HG03460 (cell line): ENCODE measurements at regions not wholly inside any gene's neighbourhood (a gene's known extent, or its start where the extent isn't known, plus 50 kb on each side); places are given as distances from the start of the nearest gene placed in this dataset.

Experiments
- ATAC-seq: cut with Tn5 transposase; IDR thresholded peaks from one replicate; pipeline ENCODE4 v1.9.1; 2021; ENCODE audit not compliant: unreplicated experiment

DNA sequence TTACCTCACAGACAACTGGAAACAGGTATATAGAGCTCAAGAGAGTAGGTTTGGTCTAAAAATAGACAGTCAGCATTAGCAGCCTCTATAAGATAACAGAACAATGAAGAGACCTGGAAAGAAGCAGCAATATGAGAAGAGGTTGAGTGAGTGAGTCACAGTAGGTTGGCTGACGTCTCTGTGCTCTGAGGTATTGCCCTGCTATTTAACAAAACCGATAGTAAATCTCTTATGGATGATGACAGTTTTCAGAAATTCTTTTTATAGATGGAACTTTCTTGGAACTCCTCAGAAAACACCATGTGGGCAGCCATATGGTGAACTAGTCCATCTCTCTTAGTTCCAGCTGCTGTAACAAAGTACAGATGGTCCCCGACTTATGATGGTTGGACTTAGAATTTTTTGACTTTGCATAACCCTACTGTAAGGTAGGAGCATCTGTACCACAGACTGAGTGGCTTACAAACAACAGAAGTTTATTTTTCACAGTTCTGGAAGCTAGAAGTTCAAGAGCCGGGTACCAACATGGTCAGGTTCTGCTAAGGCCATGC, 123.5 kb downstream of the MBD2 start:
- ATAC-seq: no peak

DNA sequence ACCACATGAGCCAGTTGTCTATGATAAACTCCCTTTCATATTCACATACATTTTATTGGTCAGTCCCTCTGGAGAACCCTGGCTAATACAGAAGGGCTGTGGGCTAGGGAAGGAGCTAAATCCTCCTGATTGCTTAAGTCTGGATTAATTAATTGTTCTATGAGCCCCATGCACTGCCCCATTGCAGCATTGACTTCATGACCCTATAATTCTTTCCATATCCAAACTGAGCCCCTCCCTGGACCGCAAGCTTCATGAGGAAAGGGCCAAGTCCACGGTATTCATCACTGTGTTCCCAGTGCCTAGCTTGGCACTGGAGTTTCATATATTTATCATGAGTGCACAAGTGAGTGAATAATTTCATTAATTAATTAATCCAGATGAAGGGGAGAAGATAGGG, 124.0 kb downstream of the MBD2 start:
- no peak for ATAC-seq

DNA sequence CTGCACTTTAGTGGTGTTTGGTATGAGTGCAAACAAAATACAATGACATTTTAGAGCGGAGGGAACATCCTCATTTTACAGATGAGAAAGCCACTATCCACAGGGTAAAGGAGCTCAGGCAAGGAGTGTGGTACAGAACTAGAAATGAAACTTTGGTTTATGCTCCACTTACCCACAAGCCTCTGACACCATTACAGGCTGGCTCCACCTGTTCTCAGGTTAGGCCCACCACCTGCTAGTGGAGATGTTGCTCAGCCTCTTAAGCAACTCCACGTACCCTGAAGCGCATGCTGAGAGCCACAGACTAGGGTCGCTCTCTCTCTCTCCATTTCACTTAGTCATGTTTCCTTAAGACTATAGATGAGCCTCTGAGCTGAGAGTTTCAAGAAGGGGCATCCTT, 130.0 kb downstream of the MBD2 start:
- ATAC-seq: peak; percentile 71

DNA sequence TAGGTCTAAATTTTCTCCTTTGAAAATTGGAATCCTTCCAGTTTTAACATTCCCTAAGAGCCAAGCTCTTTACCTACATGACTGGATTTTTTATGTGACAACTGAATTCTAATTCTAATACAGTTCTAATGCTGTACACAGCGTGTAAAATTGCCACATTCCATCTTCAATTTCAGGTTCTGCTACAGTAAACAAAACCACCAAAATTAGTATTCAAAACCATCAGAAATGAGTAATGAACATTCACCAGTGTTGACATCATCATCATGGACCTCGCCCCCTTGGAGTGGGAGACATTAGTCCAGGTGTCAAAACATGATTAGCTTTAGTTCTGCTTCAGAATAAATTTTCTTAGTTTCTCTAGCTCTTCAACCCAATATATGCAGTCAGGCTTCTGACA, 133.6 kb downstream of the MBD2 start:
- ATAC-seq: no peak

DNA sequence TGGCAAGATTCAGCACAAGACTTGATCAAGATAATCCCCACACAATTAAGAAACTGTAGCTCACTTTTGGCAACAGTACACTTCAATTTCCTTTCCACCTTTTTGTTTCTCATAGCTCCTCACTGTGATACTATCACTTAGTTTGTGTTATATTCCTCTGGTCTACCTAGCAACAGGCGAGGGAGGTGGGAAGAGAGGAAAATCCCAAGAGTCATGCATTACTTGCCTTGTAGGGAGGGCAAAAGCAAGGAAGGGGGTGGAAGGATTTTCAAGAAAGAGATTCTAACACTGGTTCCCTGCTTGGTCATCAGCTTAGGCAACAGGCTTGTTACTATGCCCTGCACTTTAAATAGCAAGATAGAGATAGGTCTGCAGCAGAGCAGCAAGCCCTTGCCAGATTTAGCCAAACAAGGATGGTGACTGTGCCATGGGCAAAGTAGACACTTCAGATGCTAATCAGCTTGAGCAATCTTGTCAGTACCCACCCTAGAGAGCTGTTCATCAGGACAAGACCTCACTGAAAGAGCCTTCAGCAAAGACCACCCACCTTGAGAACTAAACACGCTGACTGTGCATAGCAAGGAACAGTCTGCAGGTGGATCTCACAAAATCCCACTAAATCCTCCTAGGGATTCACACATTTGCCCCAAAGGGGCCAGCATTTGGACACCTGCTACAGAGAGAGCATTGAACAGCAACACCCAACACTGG, 134.6 kb downstream of the MBD2 start:
- ATAC-seq: no peak

DNA sequence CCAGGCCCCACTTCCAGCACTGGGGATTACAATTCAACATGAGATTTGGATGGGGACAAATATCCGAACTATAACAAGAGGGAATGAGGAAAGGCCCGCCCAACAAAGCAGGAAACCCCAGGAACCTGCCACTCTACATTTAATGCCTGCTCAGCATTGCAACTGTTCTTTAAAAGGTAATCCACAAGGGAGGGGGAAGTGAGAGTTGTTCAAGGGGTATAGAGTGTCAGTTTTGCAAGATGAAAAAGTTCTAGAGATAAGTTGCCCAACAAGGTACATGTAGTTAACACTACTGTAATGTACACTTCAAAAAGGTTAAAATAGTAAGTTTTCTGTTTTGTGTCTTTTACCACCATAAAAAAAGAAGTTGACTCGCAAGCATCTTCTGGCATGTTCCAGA, 137.6 kb downstream of the MBD2 start:
- no peak for ATAC-seq

DNA sequence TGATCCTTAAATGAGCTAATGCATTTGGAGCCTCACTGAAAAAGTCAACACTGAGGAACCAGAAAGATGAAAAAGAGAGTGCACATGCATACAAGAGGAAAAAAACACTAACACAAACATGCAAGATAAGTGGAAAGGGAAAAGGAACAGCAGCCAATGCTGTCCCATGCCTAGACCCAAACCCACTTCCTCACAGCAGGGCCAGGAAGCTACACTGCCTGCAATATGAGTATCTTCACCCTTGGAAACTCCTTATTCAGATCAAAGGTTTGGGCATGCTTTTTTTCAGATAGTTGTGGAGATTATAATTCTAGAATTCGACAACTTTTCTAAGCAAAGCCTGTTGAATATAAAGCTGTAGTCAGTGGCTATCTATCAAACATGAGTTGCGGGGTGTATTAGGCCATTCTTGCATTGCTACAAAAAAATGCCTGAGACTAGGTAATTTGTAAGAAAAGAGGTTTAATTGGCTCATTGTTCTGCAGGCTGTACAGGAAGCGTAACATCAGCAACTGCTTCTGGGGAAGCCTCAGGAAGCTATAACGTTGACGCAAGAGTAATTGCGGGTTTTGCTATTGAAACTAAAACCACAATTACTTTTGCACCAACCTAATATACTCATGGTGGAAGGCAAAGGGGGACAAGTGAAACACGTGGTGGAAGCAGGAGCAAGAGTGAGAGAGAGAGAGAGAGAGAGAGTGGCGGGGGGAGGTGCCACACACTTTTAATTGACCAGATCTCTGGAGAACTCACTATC, 138.2 kb downstream of the MBD2 start:
- ATAC-seq: no peak

DNA sequence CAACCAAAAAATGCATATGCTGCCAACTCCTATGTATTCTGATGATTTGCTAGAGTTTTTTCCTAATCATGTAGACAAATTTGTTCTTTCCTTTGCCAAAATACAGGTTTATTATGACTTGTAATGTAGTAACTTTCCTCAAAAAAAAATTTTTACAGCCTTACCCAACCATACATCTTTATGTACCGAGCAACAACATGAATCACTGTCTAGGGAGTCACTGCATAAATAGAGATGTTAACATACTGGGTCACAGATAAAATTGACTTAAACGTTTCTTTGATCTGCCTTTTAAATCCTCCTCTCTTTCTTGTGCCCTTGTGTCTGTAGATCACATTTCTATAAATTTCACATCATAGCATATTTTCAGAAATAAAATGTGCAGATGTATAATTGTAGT, 143.6 kb downstream of the MBD2 start:
- ATAC-seq: no peak

DNA sequence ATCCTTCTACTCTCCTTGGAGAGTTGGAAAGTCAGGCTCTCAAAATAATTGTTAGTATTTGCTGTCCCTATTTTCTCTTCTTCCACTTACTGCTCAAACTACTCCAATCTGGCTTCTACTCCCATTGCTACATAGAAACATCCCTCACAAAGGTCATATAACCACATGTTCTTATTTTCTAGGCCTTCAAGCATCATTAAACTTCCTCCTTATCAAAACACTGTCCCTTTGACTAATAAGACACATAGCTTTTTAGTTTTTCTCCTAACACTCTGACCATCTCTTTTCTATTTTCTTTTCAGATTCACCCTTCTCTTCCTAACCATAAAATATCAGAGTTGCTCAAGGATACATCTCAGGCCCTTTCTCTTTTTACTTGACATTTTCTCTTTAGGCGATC, 148.3 kb downstream of the MBD2 start:
- no peak for ATAC-seq

DNA sequence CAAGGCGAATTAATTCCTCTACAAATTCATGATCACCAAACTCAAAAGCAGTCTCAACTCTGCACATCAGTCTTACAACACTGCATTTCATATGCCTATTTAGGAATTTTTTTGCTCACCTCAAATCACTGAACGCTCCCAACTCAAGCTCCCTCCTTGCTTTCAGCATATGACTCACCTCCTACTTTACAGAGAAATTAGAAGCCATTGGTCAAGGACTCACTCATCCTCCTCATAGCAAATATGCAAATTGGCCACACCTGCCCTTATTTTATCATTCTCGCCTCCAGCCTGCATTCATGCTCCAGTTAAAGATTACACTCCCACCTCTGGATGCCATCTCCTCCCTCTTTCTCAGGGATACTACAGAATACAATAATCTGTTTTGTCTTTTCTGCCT, 148.8 kb downstream of the MBD2 start:
- no peak for ATAC-seq

DNA sequence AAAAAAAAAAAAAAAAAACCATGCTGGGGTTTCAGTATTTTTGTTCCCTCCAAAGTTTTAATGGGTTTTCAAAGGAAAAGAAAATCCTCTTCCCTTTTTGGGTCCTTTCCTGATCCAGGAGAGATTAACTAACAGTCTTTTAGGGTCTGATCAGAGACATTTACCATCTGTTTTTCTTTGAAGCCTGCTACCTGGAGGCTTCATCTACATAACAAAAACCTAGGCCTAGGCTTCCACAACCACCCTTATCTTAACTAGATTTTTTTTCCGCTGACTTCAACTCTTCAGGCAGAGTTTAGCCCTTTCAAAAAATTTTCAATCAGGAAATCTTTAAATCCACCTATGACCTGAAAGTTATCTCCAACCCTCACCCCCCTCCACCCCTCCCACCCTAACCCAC, 154.7 kb downstream of the MBD2 start:
- ATAC-seq: no peak

DNA sequence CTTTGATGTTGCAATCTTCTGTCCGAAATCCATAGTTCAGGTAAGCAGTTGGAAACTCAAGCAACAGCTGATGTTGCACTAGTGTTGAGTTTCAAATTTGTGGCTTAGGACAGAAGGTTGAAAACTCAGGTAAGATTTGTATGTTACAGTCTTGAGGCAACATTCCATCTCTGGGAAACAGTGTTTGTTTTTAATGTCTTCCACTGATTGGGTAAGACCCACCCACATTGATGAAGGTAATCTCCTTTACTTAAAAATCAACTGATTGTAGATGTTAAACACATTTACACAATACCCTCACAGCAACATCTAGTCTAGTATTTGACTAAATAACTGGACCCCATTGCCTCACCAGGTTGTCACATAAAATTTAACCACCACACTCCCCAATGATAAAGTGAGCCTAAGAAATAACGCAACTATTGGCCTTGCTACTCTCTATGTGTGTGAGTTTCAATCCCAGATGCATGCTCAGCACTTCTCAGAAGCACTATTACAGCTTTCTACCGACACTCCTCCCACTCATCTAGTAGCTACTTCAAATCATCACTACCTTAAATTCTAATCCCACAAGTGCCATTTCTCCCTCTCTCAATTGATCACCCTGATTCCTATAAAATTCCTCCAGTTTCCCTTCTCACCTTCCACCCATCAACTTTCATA, 164.0 kb downstream of the MBD2 start:
- no peak for ATAC-seq

DNA sequence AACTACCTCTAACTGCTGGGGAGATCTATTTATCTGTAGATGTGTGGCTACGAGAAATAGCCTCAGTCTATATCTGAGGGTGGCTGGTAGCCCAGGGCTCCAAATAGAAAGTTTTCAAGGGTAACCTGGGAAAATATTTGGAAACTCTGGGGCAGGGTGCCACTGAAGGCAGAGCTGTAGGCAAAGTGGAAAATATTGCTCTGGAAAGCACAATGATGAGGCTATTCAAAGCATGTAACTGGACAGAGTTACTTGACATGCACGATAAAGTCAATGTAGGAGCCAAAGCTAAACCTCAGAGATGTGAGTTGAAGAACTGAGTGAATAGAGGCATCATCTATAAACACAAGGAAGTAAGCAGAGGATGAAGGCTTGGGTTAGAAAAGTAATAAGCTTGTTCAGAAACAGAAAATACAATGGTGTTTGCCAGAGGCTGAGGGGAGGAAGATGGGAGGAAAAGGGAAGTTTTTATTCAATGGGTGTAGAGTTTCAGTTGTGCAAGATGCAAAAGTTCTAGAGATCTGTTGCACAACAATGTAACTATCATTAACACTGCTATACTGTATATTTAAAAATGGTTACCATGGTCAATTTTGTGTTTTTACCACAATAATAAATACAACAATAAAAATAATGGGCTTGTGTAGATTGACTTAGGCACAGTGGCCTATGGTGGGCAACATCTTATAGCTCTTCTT, 171.6 kb downstream of the MBD2 start:
- ATAC-seq: no peak

DNA sequence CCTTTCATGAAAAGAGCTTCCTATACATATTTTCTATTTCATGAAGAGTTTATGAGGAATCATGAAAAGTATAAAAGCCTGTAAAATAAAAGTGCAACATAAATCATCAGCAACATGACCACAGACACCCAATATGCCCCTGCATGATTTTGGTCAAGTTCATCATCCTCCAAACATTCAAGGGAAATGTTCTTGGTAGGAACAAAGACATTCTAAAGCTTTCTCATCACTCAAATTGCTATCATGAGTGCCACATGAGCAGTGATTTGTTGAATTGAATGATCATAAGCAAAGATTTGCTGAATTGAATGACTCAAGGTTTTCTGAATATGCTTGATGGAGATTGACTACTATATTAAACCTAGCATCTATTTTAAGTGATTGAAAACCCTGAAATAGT, 172.2 kb downstream of the MBD2 start:
- ATAC-seq: no peak

DNA sequence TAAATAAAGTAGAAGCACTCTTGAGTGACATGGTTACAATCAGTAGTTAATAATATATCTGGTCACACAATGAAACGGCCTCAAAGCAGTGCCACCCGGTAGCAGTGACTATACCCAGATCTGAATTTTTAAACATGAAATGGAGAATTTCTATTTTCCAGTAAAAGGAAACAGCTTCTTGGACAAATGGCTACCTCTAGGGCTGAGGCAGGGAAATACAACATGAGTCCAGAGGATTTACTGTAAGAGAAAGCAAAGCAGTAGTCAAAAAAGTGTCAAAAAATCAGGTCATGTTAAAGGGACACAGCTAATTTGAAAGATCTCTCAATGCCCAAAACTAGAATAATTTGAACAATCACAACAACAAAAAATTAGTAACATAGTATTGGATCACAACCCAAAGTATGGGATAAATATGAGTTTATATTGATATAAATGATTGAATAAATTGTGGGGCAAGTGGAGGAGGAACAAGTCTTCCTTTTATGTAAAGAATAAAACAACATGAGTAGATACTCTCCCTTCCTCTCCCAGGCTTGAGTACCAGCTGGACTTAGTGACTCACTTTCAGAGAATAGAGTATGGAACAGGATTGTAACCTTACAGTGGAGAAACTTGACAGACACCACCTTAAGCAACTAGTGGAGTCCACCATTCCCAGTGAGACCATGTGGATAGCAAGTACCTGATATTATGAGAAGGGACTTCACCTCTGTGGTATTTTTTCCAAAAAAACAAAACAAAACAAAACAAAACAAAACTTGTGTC, 180.8 kb downstream of the MBD2 start:
- ATAC-seq: no peak

DNA sequence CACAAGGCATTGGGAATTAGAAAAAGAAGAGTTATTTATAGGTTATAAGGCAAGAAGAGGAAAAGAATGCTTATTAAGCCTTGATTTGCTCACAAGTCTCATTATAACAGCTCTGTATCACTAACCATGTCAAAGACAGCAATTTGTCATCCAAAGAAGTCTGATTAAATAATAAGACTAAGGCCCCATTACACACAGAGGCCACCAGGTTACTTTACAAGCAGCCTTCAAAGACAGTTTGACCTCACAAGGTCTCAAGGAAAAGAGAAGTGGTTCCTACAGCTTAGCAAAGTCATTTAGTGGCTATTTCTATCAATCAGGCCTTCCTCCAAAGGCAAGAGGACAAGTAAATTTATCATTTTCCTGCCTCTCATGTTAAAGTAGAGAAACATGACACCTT, 188.5 kb downstream of the MBD2 start:
- ATAC-seq: no peak

DNA sequence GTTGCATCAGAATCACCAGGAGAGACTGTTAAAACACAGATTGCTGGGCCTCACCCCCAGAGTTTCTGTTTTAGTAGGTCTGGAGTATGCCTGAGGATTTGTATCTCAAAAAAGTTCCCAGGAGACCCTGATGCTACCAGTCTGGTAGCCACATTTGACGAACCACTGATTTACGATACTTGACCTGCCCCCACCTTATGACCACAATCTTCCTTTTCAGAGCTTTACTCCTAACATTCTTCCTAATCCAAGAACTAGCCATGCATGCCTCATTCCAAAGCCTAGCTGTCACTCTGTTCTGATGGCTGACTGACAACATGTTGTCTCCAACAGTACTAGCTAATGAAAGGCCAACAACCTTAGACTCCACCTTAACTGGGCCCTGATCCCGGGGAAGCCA, 191.4 kb downstream of the MBD2 start:
- ATAC-seq: no peak

DNA sequence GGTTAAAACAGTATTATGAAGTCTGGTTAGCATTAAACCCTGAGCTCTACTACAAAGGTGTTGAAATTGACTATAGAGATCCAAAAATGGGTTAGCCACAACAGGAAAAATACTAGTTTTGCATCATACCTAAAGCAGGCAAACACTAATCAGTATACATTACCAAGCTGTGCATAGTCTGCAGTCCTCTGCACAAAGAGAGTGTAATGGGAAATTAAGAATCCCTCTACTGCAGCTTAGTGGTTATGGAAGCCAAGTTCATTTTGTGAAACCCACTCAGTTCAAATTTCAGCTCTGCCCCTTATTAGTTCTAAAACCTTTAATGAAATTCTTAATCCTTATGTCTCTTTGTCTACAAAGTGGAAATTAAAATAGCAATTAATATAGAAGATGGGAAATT, 192.1 kb downstream of the MBD2 start:
- no peak for ATAC-seq

DNA sequence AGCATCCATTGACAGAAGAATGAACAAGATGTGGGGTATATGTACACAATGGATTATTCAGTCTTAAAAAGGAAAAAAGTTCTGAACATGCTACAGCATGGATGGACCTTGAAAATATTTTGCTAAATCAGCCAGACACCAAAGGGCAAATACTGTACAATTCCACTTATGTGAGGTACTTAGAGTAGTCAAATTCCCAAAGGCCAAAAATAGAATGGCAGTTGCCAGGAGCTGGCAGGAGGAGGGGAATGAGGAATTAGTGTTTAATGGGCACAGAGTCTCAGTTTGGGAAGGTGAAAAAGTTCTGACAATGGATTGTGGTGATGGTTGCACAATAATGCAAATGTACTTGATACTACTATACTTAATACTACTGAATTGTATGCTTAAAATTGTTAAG, 193.2 kb downstream of the MBD2 start:
- ATAC-seq: no peak

DNA sequence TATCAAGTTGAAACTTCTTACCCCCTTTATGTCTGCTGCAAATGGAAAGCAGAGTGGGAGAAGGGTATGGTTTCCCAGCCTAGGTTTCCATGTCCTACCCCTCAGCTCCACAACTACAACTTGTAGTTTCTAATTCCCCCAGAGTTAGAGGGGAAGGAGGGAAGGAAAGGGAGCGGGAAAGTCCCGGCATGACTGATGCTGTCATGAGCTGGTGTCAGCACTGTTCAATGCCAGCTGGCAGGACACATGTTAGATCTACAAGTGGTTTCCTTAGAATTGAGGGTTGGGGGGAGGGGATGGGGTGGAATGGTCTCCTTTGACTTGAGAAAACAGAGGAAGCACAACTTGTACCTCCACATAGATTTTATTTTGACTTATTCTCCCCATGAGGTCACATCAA, 194.0 kb downstream of the MBD2 start:
- no peak for ATAC-seq

DNA sequence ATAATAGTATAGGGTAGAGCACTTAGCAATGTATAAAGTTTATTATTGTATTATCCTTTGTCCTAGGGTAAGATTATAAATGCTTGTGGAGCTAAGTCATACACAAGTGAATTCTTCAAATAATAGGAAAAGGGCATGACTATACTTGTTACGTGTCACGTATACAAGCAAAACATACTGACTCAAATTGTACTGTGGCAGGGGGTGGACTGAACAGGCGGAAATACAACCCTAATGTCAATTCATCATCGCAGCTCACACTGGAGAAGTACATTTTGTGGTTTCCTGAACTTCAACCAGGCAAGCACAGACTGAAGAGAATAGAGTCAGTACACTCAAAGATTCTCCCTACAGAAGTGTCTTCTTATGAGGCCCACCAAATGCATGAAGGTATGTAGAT, 201.0 kb downstream of the MBD2 start:
- ATAC-seq: no peak
